ENCODE measurements at regions not wholly inside any gene's neighbourhood (a gene's known extent, or its start where the extent isn't known, plus 50 kb on each side); places are given as distances from the start of the nearest gene placed in this dataset.

DNA sequence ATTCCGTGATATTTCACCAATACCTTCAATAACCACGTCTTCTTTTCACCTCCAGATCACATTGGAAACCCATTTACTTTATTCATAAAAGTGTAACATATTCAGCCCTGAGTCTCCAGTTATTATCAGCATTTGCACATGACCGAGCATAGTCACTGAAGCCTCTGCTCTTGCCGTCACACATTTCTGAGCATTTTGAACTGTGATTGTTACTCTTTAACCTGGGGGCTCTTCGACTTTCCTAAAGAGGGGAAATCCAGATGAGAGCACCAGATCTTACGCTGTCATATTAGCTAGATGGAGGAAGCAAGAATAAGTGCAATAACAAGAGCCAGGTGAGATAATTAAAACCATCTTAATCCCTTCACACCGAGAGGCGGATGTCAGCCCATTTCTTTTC, 260.0 kb upstream of the NRP1 start:
- TF ChIP-seq CTCF (IDR thresholded peaks at IDR 0.05) = no peak
- no peak for TF ChIP-seq ZFX (IDR thresholded peaks at IDR 0.05; ENCODE audit: borderline replicate concordance)
